HG03520 (cell line): ENCODE measurements at regions not wholly inside any gene's neighbourhood (a gene's known extent, or its start where the extent isn't known, plus 50 kb on each side); places are given as distances from the start of the nearest gene placed in this dataset.

Experiments used
- ATAC-seq: cut with Tn5 transposase; IDR thresholded peaks from one replicate; pipeline ENCODE4 v1.9.1; 2021; ENCODE audit warnings: mild to moderate bottlenecking, moderate library complexity; ENCODE audit not compliant: unreplicated experiment

- no peak for ATAC-seq
Measured at GRCh38 chr9:90007516-90008440, 403.0 kb downstream of the GADD45G start.

GRCh38 chr9:90009447-90009846 lies 404.6 kb downstream of the GADD45G start:
- ATAC-seq: no peak

GRCh38 chr9:90010793-90011192 lies 406.0 kb downstream of the GADD45G start:
- no peak for ATAC-seq

GRCh38 chr9:90012949-90013348 lies 408.1 kb downstream of the GADD45G start:
- no peak for ATAC-seq

GRCh38 chr9:90013778-90014177 lies 409.0 kb downstream of the GADD45G start:
- no peak for ATAC-seq

GRCh38 chr9:90014421-90014820 lies 409.6 kb downstream of the GADD45G start:
- no peak for ATAC-seq

GRCh38 chr9:90016272-90016671 lies 411.5 kb downstream of the GADD45G start:
- no peak for ATAC-seq

- no peak for ATAC-seq
Measured at GRCh38 chr9:90017679-90018078, 412.9 kb downstream of the GADD45G start.

GRCh38 chr9:90018688-90019087 lies 413.9 kb downstream of the GADD45G start:
- ATAC-seq: no peak

GRCh38 chr9:90019626-90020025 lies 414.8 kb downstream of the GADD45G start:
- ATAC-seq: no peak

GRCh38 chr9:90020276-90020871 lies 415.6 kb downstream of the GADD45G start:
- no peak for ATAC-seq

- no peak for ATAC-seq
Measured at GRCh38 chr9:90021216-90021906, 416.5 kb downstream of the GADD45G start.

- no peak for ATAC-seq
Measured at GRCh38 chr9:90022474-90022873, 417.7 kb downstream of the GADD45G start.

- ATAC-seq: no peak
Measured at GRCh38 chr9:90023861-90024260, 419.0 kb downstream of the GADD45G start.

GRCh38 chr9:90024409-90024808 lies 419.6 kb downstream of the GADD45G start:
- no peak for ATAC-seq

GRCh38 chr9:90024823-90025222 lies 420.0 kb downstream of the GADD45G start:
- no peak for ATAC-seq

- no peak for ATAC-seq
Measured at GRCh38 chr9:90025816-90026215, 421.0 kb downstream of the GADD45G start.

- ATAC-seq: no peak
Measured at GRCh38 chr9:90027296-90027790, 422.5 kb downstream of the GADD45G start.

- ATAC-seq: no peak
Measured at GRCh38 chr9:90029386-90029785, 424.6 kb downstream of the GADD45G start.

- no peak for ATAC-seq
Measured at GRCh38 chr9:90029996-90030395, 425.2 kb downstream of the GADD45G start.

- no peak for ATAC-seq
Measured at GRCh38 chr9:90032296-90033027, 427.6 kb downstream of the GADD45G start.
